ENCODE measurements at regions not wholly inside any gene's neighbourhood (a gene's known extent, or its start where the extent isn't known, plus 50 kb on each side); places are given as distances from the start of the nearest gene placed in this dataset.
"Not testable (repeated sequence)": the region's sequence is repeated elsewhere in the genome, so short reads cannot be mapped to it uniquely, and the experiment has no call there.

DNA sequence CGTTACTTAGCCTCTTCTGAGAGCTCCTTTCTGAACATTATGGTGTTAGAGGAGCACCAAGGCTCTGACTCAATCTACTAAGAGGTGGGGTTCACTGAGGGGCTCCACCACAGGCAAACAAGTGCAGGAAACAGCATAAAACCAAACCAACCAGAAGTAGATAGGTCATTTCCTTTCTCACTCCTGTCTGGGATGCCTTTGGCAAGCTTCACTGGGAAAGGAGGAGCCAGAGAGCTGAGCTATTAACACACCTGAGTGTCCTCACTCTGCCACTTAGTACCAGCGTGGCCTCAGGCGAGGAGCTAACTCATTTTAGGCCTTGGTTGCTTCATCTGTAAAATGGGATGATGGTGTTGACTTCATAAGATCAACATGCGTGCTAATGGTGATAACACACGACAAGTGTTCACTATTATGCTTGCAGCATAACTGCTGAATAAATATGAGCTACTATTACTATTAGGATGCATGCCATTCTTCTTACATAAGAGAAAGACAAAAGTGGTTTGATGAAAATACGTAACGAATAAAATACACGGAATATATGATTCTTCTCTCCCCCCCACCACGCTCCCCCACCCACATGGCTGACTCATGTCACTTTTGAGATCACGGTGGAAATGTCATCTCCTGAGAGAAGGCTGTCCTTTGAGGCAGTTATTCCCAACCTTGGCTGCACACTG lies 185.4 kb downstream of the BCAS1 start:
- in situ Hi-C loops (cut with MboI; ENCODE audit: low pct_unique_long_range_greater_than_20kb, low sequenced_read_pairs, unreplicated experiment): no loop called here
- TF ChIP-seq, protein P1, sequence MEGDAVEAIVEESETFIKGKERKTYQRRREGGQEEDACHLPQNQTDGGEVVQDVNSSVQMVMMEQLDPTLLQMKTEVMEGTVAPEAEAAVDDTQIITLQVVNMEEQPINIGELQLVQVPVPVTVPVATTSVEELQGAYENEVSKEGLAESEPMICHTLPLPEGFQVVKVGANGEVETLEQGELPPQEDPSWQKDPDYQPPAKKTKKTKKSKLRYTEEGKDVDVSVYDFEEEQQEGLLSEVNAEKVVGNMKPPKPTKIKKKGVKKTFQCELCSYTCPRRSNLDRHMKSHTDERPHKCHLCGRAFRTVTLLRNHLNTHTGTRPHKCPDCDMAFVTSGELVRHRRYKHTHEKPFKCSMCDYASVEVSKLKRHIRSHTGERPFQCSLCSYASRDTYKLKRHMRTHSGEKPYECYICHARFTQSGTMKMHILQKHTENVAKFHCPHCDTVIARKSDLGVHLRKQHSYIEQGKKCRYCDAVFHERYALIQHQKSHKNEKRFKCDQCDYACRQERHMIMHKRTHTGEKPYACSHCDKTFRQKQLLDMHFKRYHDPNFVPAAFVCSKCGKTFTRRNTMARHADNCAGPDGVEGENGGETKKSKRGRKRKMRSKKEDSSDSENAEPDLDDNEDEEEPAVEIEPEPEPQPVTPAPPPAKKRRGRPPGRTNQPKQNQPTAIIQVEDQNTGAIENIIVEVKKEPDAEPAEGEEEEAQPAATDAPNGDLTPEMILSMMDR (IDR thresholded peaks at IDR 0.05; ENCODE audit: extremely low read depth, insufficient read depth, missing control alignments): no peak
- no peak for DNase-seq (ENCODE audit: low spot score)

DNA sequence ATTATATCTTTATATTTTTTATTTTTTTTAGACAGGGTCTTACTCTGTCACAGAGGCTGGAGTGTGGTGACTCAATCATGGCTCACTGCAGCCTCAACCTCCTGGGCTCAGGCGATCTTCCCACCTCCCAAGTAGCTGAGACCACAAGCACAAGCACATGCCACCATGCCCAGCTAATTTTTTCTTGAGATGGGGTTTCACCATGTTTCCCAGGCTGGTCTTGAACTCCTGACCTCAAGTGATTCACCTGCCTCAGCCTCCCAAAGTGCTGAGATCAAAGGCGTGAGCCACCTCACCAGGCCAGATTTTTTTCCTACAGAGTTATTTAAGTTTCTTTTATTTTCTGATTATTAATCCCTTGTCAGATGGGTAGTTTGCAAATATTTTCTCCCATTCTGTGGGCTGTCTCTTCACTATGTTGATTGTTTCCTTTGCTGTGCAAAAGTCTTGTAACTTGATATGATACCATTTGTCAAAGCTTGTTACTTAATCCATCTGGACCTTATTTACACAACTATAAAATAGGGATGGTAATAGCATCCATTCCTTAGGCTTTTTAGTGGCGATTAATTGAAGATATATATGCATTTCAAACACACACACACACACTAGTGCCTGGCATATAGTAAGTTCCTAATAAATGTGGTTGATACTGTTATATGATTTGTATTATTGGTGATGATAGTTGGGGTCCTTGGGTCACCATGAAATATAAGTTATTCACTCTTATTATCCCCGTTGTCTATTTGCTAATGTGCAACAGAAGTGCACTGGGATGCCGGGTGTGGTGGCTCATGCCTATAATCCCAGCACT lies 187.1 kb downstream of the BCAS1 start:
- TF ChIP-seq, protein P1 (IDR thresholded peaks at IDR 0.05; ENCODE audit: extremely low read depth, insufficient read depth, missing control alignments): no peak
- DNase-seq (ENCODE audit: low spot score): no peak
- in situ Hi-C loops (cut with MboI; ENCODE audit: low pct_unique_long_range_greater_than_20kb, low sequenced_read_pairs, unreplicated experiment): no loop called here

DNA sequence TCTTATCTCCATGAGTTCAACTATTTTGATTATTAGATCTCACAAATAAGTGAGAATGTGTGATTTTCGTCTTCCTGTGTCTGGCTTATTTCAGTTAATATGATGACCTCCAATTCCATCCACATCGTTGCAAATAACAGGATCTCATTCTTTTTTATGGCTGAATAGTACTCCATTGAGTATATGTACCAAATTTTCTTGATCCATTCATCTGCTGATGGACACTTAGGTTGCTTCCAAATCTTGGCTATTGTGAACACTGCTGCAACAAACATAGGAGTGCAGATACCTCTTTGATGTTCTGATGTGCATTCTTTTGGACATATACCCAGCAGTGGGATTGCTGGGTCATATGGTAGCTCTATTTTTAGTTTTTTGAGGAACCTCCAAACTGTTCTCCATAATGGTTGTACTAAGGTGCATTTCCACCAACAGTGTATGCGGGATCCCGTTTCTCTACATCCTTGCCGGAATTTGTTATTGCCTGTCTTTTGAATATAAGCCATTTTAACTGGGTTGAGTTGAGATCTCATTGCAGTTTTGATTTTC lies 187.9 kb downstream of the BCAS1 start:
- in situ Hi-C loops (cut with MboI; ENCODE audit: low pct_unique_long_range_greater_than_20kb, low sequenced_read_pairs, unreplicated experiment); DNase-seq (ENCODE audit: low spot score): not testable (repeated sequence)

DNA sequence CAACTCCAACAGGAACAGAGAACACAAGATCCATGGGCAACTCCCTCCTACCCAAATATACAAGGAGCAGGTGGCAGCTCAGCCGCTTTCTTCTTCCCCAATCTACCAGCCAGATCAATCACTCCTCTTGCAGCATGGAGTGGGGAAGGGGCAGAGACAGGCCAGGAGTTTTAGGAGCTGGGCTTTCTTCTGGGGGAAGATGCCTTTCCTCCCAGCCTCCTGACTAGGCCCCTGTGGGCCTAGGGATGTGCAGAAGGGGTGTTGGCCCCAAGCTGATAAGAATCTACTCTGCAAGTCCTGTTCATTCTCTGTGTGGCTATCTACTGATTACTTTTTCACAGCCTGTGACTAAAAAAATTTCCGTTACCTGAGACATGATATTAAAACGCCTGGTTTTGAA lies 189.0 kb downstream of the BCAS1 start:
- TF ChIP-seq, protein P1 (IDR thresholded peaks at IDR 0.05; ENCODE audit: extremely low read depth, insufficient read depth, missing control alignments): no peak
- in situ Hi-C loops (cut with MboI; ENCODE audit: low pct_unique_long_range_greater_than_20kb, low sequenced_read_pairs, unreplicated experiment): no loop called here
- no peak for DNase-seq (ENCODE audit: low spot score)

DNA sequence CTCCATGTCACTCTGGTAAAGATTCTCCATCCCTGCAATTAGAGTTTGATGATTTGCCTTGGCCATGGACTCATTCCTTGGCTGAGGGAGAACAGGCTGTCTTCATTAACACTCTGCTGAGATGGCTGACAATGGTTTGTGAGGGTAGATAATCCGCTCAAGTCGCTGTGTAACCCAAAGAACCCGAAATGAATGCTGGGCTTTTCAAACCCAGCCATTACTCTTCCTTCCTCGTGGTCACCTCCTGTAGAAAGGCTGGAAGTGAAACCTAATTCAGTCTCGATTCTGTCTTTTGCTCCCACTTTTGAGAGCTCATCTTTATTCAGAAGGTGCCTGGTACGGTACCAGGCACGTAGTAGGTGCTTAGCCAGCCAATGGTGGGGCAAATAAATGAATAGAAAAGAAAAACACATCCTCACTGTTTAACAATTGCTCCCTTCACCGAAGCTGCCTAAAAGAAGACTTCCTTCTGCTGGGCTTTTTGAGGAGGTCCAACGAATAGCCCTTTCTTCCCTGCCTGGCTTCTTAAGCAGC lies 190.2 kb downstream of the BCAS1 start:
- TF ChIP-seq, protein P1 (IDR thresholded peaks at IDR 0.05; ENCODE audit: extremely low read depth, insufficient read depth, missing control alignments): no peak
- in situ Hi-C loops (cut with MboI; ENCODE audit: low pct_unique_long_range_greater_than_20kb, low sequenced_read_pairs, unreplicated experiment): no loop called here
- DNase-seq (ENCODE audit: low spot score): no peak

DNA sequence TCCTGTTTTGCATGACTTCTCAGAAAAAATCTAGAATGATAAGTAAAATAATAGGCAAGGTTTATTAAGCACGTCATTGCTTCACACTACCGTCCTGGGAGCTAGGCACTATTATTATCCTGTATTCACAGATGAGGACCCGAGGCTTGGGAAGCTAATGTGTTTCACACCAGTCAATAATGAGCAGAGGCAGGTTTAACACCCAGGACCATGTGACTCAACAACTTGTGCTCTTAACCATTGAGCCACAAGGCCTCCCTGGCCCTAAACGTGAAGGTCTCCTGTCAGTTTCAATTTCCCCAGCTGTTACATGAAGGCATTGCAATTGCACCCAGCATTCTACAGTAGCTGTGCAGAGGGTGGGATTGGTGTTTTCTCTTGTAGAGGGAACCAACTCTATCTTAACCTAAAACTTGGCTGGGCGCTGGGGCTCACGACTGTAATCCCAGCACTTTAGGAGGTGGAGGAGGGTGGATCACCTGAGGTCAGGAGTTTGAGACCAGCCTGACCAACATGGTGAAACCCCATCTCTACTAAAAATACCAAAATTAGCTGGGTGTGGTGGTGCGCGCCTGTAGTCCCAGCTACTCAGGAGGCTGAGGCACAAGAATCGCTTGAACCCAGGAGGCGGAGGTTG lies 191.2 kb downstream of the BCAS1 start:
- in situ Hi-C loops (cut with MboI; ENCODE audit: low pct_unique_long_range_greater_than_20kb, low sequenced_read_pairs, unreplicated experiment): no loop called here
- DNase-seq (ENCODE audit: low spot score): no peak
- TF ChIP-seq, protein P1 (IDR thresholded peaks at IDR 0.05; ENCODE audit: extremely low read depth, insufficient read depth, missing control alignments): no peak
